ENCODE measurements at regions not wholly inside any gene's neighbourhood (a gene's known extent, or its start where the extent isn't known, plus 50 kb on each side); places are given as distances from the start of the nearest gene placed in this dataset.
"Not testable (repeated sequence)": the region's sequence is repeated elsewhere in the genome, so short reads cannot be mapped to it uniquely, and the experiment has no call there.

GRCh38 chr5:124910354-124911016 lies 164.0 kb upstream of the ZNF608 start:
- no peak for ATAC-seq

GRCh38 chr5:124912638-124913328 lies 166.3 kb upstream of the ZNF608 start:
- ATAC-seq (no peak), DNase-seq (no peak)
- intact Hi-C loops (cut with DNase I, micrococcal nuclease): no loop called here

More at GRCh38 chr5:124910354-124911016, 164.0 kb upstream of the ZNF608 start:
- intact Hi-C loops (cut with DNase I, micrococcal nuclease): no loop called here
- DNase-seq: no peak

- DNase-seq (no peak), ATAC-seq (no peak)
- intact Hi-C loops (cut with DNase I, micrococcal nuclease): no loop called here
Observed at GRCh38 chr5:124913329-124913653, 166.9 kb upstream of the ZNF608 start.

GRCh38 chr5:124916313-124916712 lies 169.9 kb upstream of the ZNF608 start:
- ATAC-seq; intact Hi-C loops (cut with DNase I, micrococcal nuclease); DNase-seq: not testable (repeated sequence)

GRCh38 chr5:124918618-124919017 lies 172.2 kb upstream of the ZNF608 start:
- ATAC-seq: no peak
- intact Hi-C loops (cut with DNase I, micrococcal nuclease): no loop called here
- no peak for DNase-seq

- intact Hi-C loops (cut with DNase I, micrococcal nuclease): no loop called here
- no peak for ATAC-seq
- no peak for DNase-seq
Observed at GRCh38 chr5:124919076-124919475, 172.6 kb upstream of the ZNF608 start.

GRCh38 chr5:124919747-124920525 lies 173.5 kb upstream of the ZNF608 start:
- intact Hi-C loops (cut with DNase I, micrococcal nuclease): no loop called here
- DNase-seq: no peak
- ATAC-seq: no peak

- DNase-seq (no peak), ATAC-seq (no peak)
- intact Hi-C loops (cut with DNase I, micrococcal nuclease): no loop called here
Observed at GRCh38 chr5:124920909-124921666, 174.6 kb upstream of the ZNF608 start.

GRCh38 chr5:124921694-124922093 lies 175.3 kb upstream of the ZNF608 start:
- ATAC-seq: no peak
- intact Hi-C loops (cut with DNase I, micrococcal nuclease): no loop called here
- no peak for DNase-seq

GRCh38 chr5:124922255-124922975 lies 176.0 kb upstream of the ZNF608 start:
- intact Hi-C loops (cut with DNase I, micrococcal nuclease): no loop called here
- ATAC-seq: peak; percentile 97
- peak in 1 of 2 donors; percentile 45 for DNase-seq

GRCh38 chr5:124923131-124923530 lies 176.7 kb upstream of the ZNF608 start:
- DNase-seq: no peak
- intact Hi-C loops (cut with DNase I, micrococcal nuclease): no loop called here

GRCh38 chr5:124924729-124925128 lies 178.3 kb upstream of the ZNF608 start:
- intact Hi-C loops (cut with DNase I, micrococcal nuclease): no loop called here
- DNase-seq: no peak
- no peak for ATAC-seq

More at GRCh38 chr5:124923131-124923530, 176.7 kb upstream of the ZNF608 start:
- ATAC-seq: peak; percentile 64

GRCh38 chr5:124927735-124928134 lies 181.3 kb upstream of the ZNF608 start:
- DNase-seq (no peak), ATAC-seq (no peak)
- intact Hi-C loops (cut with DNase I, micrococcal nuclease): no loop called here

GRCh38 chr5:124929000-124929399 lies 182.6 kb upstream of the ZNF608 start:
- intact Hi-C loops (cut with DNase I, micrococcal nuclease): no loop called here
- no peak for ATAC-seq

GRCh38 chr5:124932791-124933600 lies 186.6 kb upstream of the ZNF608 start:
- intact Hi-C loops (cut with DNase I, micrococcal nuclease): no loop called here
- ATAC-seq: peak; percentile 88
- DNase-seq: peak; percentile 47 to 53

More at GRCh38 chr5:124929000-124929399, 182.6 kb upstream of the ZNF608 start:
- no peak for DNase-seq

- no peak for ATAC-seq
- no peak for DNase-seq
- intact Hi-C loops (cut with DNase I, micrococcal nuclease): no loop called here
Observed at GRCh38 chr5:124935065-124935464, 188.6 kb upstream of the ZNF608 start.

- intact Hi-C loops (cut with DNase I, micrococcal nuclease): no loop called here
- no peak for DNase-seq
Observed at GRCh38 chr5:124936626-124936933, 190.1 kb upstream of the ZNF608 start.

More at GRCh38 chr5:124936626-124936933, 190.1 kb upstream of the ZNF608 start:
- no peak for ATAC-seq

Measured in left colon (tissue), 2 donors.